Brain microvascular endothelial cell (primary cell): ENCODE measurements at regions not wholly inside any gene's neighbourhood (a gene's known extent, or its start where the extent isn't known, plus 50 kb on each side); places are given as distances from the start of the nearest gene placed in this dataset.

Experiments
- DNase-seq: peaks from one replicate; pipeline ENCODE4 v3.0.0-alpha.2; 2020
- H3K27ac ChIP-seq: fragments of 250-450 bp; sonication (Bioruptor Pico); 2 replicates; pipeline ENCODE4 v1.5.1; 2020; ENCODE audit warnings: mild to moderate bottlenecking, moderate library complexity
- H3K27me3 ChIP-seq: fragments of 250-450 bp; sonication (Bioruptor Pico); replicated peaks from 2 replicates; pipeline ENCODE4 v1.5.1; 2020; ENCODE audit warnings: mild to moderate bottlenecking
- H3K36me3 ChIP-seq: fragments of 250-450 bp; sonication (Bioruptor Pico); replicated peaks from 2 replicates; pipeline ENCODE4 v1.5.1; 2020; ENCODE audit warnings: mild to moderate bottlenecking
- H3K4me3 ChIP-seq: 2 replicates; pipeline ENCODE4 v1.5.1; 2011; ENCODE audit warnings: low read depth, mild to moderate bottlenecking, control low read depth, low read length, moderate library complexity
- in situ Hi-C: cut with HindIII; loops from 2 replicates; pipeline ENCODE4 v1.10.0; 2017; ENCODE audit warnings: low sequenced_read_pairs, low pct_ligation_motif_present
- TF ChIP-seq, protein P1 (sequence below): IDR thresholded peaks from 2 replicates; pipeline ENCODE4 v1.5.1; 2011; ENCODE audit warnings: low read depth, mild to moderate bottlenecking, moderate library complexity, low read length, control low read depth, inconsistent platforms; ENCODE audit errors: missing control alignments

DNA sequence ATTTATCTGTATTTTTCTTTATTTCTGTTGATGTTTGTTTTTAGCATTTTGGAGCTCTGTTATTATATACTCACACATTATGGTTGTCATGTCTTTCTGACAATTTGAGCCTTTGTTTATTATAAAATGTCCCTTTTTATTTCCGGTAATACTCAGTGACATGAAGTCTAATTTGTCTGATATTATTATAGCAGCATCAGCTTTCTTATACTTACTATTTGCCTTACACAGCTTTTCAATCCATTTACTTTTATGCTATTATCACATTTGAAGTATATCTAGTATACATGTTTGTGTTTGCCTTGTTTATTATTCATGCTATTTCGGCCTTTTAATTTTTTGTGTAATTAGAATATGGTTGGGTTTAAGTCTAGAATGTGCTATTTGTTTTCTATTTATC lies 430.6 kb upstream of the FANCL start:
- in situ Hi-C loops, result no loop called here
- H3K27ac ChIP-seq, result no peak overlapping the region
- H3K36me3 ChIP-seq, result no peaks in the 10 kb centered on the region
- H3K4me3 ChIP-seq, result no peak overlapping the region
- DNase-seq, result no peak
- TF ChIP-seq, protein P1, sequence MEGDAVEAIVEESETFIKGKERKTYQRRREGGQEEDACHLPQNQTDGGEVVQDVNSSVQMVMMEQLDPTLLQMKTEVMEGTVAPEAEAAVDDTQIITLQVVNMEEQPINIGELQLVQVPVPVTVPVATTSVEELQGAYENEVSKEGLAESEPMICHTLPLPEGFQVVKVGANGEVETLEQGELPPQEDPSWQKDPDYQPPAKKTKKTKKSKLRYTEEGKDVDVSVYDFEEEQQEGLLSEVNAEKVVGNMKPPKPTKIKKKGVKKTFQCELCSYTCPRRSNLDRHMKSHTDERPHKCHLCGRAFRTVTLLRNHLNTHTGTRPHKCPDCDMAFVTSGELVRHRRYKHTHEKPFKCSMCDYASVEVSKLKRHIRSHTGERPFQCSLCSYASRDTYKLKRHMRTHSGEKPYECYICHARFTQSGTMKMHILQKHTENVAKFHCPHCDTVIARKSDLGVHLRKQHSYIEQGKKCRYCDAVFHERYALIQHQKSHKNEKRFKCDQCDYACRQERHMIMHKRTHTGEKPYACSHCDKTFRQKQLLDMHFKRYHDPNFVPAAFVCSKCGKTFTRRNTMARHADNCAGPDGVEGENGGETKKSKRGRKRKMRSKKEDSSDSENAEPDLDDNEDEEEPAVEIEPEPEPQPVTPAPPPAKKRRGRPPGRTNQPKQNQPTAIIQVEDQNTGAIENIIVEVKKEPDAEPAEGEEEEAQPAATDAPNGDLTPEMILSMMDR, result no peak
- no peaks in the 10 kb centered on the region for H3K27me3 ChIP-seq

DNA sequence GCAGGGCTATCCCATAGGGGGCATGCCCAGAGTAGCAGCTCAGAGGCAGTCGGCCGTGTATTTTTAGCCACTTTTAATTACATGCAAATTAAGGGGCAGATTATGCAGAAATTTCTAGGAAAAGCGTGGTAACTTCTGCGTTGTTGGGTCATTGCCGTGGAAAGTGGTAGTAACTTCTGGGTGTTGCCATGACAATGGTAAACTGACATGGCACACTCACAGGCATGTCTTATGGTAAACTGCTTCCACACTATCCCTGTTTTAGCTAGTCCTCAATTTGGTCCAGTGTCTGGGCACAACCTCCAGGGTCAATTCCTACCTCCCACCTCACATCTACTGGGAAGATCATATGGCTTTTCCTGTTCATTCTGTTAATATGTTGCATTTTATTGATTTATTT lies 428.9 kb upstream of the FANCL start:
- in situ Hi-C loops, result no loop called here
- no peak overlapping the region for H3K27ac ChIP-seq
- no peaks in the 10 kb centered on the region for H3K27me3 ChIP-seq
- no peaks in the 10 kb centered on the region for H3K36me3 ChIP-seq
- DNase-seq, result no peak
- TF ChIP-seq, protein P1, result no peak
- H3K4me3 ChIP-seq, result no peak overlapping the region

DNA sequence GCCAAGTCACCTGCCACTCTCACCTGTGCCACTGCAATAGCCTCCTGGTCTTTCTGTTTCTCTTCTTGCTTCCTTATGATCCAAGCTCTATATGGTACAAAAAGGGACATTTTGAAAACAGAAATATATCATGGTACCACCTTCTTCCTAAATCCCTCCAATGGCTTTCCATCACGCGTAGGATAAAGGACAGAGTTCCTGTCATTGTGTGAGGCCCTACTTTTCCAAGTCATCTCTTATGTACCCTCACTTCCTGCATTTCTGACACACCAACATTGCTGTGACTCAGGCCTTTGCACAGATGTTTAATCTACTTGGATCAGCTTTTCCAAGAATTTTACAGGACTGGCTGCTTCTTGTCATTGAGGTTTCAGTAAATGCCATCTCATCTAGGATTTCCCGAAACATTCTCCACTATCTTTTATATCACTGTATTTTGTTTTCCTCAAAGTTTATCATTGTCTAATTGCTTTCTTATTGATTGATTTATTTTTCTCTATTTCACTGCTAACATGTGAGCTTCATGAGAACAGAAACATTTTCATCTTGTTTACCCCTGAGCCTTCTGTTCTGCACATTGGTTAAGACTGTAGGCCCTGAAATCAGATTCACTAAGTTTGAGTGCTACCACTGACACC lies 426.1 kb upstream of the FANCL start:
- Histone ChIP-seq H3K27ac (no peak overlapping the region), H3K4me3 (no peak overlapping the region), H3K36me3 (no peaks in the 10 kb centered on the region), H3K27me3 (no peaks in the 10 kb centered on the region)
- TF ChIP-seq, protein P1, result no peak
- in situ Hi-C loops, result no loop called here
- DNase-seq, result no peak

DNA sequence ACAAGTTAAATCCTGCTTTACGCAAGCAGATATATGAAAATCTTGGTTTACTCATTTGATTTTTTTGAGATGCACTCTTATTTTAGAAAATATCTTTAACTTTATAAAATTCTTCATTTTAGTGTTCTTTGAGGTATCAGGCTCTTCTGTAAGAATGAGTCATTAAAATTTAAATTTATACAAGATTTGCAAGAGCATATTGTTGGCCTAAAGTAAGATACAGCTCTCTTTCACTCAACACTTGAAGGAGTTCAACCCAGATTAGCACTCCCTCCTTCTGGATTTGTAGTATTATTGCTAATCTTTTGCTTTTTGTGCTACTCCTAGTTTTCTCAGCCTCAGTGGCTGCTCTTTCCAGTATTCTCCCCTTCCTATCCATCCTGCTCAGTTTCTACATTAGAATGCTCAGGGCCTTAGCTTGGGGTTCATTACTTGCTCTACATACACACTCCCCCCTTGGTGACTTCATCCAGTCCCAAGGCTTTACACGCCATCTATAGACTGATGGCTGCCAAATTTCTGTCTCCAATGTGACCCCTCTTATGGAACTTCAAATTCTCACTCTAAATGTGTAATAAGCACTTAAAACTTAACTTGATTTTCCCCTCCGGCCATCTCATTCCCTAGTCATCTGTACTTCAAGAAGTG lies 425.3 kb upstream of the FANCL start:
- no peak overlapping the region for H3K4me3 ChIP-seq
- DNase-seq, result no peak
- in situ Hi-C loops, result no loop called here
- H3K36me3 ChIP-seq, result no peaks in the 10 kb centered on the region
- no peak overlapping the region for H3K27ac ChIP-seq
- TF ChIP-seq, protein P1, result no peak
- no peaks in the 10 kb centered on the region for H3K27me3 ChIP-seq

DNA sequence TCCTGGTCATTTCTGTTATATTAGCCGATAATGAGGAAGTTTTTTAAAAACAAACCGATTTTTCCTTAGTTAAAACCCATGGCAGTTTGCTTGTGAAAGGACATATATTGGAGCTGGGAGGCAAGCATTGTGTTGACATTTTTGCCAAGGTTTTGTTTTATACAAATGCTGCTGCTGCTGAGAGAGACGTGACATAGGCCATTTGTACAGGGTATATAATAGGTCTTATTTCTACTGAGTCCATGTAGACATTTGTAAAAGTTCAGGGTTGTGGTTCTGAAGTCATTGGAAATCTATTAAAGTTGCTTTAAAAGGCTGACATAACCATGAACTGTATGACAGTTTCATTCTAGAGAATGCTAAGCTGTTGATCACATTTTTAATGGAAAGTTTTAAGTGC lies 424.0 kb upstream of the FANCL start:
- no peaks in the 10 kb centered on the region for H3K27me3 ChIP-seq
- H3K4me3 ChIP-seq, result no peak overlapping the region
- no peak for DNase-seq
- TF ChIP-seq, protein P1, result no peak
- no peaks in the 10 kb centered on the region for H3K36me3 ChIP-seq
- H3K27ac ChIP-seq, result no peak overlapping the region
- in situ Hi-C loops, result no loop called here
